ENCODE measurements at regions not wholly inside any gene's neighbourhood (a gene's known extent, or its start where the extent isn't known, plus 50 kb on each side); places are given as distances from the start of the nearest gene placed in this dataset.
"Not testable (repeated sequence)": the region's sequence is repeated elsewhere in the genome, so short reads cannot be mapped to it uniquely, and the experiment has no call there.

GRCh38 chr16:50449800-50450199 lies 81.0 kb upstream of the BRD7 start:
- Histone ChIP-seq H3K4me1 (ENCODE audit: control insufficient read depth in 2 of 3, insufficient read depth in 2 of 3, low read depth in 1 of 3, low read length in 3 of 3) (no peaks in the 10 kb centered on the region), H3K27me3 (ENCODE audit: control insufficient read depth, insufficient read depth, low read length) (no peaks in the 10 kb centered on the region), H3K36me3 (ENCODE audit: control insufficient read depth in 2 of 3, insufficient read depth in 3 of 3, low read length in 3 of 3) (no peaks in the 10 kb centered on the region), H3K9me3 (ENCODE audit: control insufficient read depth in 2 of 3, insufficient read depth in 1 of 3, low read length in 3 of 3) (no peaks in the 10 kb centered on the region), H3K27ac (ENCODE audit: low read depth in 2 of 2, low read length in 2 of 2) (no peak overlapping the region), H3K9ac (ENCODE audit: low read length in 3 of 3) (no peak overlapping the region), H3K4me3 (ENCODE audit: low read length in 3 of 3) (no peak overlapping the region)
- intact Hi-C loops (cut with DNase I), result no loop called here
- FAIRE-seq (no peak), DNase-seq (no peak)
- TF ChIP-seq CTCF (IDR thresholded peaks at IDR 0.05; ENCODE audit: borderline replicate concordance, extremely low read depth, insufficient read depth), result no peak

GRCh38 chr16:50448981-50449380 lies 80.2 kb upstream of the BRD7 start:
- TF ChIP-seq CTCF (IDR thresholded peaks at IDR 0.05; ENCODE audit: borderline replicate concordance, extremely low read depth, insufficient read depth), result no peak
- Histone ChIP-seq H3K4me1 (ENCODE audit: control insufficient read depth in 2 of 3, insufficient read depth in 2 of 3, low read depth in 1 of 3, low read length in 3 of 3) (no peaks in the 10 kb centered on the region), H3K27me3 (ENCODE audit: control insufficient read depth, insufficient read depth, low read length) (no peaks in the 10 kb centered on the region), H3K9ac (ENCODE audit: low read length in 3 of 3) (no peak overlapping the region), H3K27ac (ENCODE audit: low read depth in 2 of 2, low read length in 2 of 2) (no peak overlapping the region), H3K4me3 (ENCODE audit: low read length in 3 of 3) (no peak overlapping the region), H3K9me3 (ENCODE audit: control insufficient read depth in 2 of 3, insufficient read depth in 1 of 3, low read length in 3 of 3) (no peaks in the 10 kb centered on the region), H3K36me3 (ENCODE audit: control insufficient read depth in 2 of 3, insufficient read depth in 3 of 3, low read length in 3 of 3) (no peaks in the 10 kb centered on the region)
- DNase-seq (no peak), FAIRE-seq (no peak)
- intact Hi-C loops (cut with DNase I), result no loop called here

GRCh38 chr16:50448522-50448921 lies 79.7 kb upstream of the BRD7 start:
- peak in 1 of 5 donors; percentile 27 for DNase-seq
- Histone ChIP-seq H3K9me3 (ENCODE audit: control insufficient read depth in 2 of 3, insufficient read depth in 1 of 3, low read length in 3 of 3) (no peaks in the 10 kb centered on the region), H3K4me3 (ENCODE audit: low read length in 3 of 3) (no peak overlapping the region), H3K27ac (ENCODE audit: low read depth in 2 of 2, low read length in 2 of 2) (no peak overlapping the region), H3K4me1 (ENCODE audit: control insufficient read depth in 2 of 3, insufficient read depth in 2 of 3, low read depth in 1 of 3, low read length in 3 of 3) (no peaks in the 10 kb centered on the region), H3K27me3 (ENCODE audit: control insufficient read depth, insufficient read depth, low read length) (no peaks in the 10 kb centered on the region), H3K36me3 (ENCODE audit: control insufficient read depth in 2 of 3, insufficient read depth in 3 of 3, low read length in 3 of 3) (no peaks in the 10 kb centered on the region), H3K9ac (ENCODE audit: low read length in 3 of 3) (no peak overlapping the region)
- intact Hi-C loops (cut with DNase I), result no loop called here
- TF ChIP-seq CTCF (IDR thresholded peaks at IDR 0.05; ENCODE audit: borderline replicate concordance, extremely low read depth, insufficient read depth), result no peak
- FAIRE-seq, result no peak

- not testable (repeated sequence) for H3K4me3 ChIP-seq (ENCODE audit: low read length in 3 of 3)
Measured at GRCh38 chr16:50447386-50447785, 78.6 kb upstream of the BRD7 start.

More at GRCh38 chr16:50447386-50447785, 78.6 kb upstream of the BRD7 start:
- FAIRE-seq; H3K36me3 ChIP-seq (ENCODE audit: control insufficient read depth in 2 of 3, insufficient read depth in 3 of 3, low read length in 3 of 3); H3K9me3 ChIP-seq (ENCODE audit: control insufficient read depth in 2 of 3, insufficient read depth in 1 of 3, low read length in 3 of 3); H3K27ac ChIP-seq (ENCODE audit: low read depth in 2 of 2, low read length in 2 of 2); H3K27me3 ChIP-seq (ENCODE audit: control insufficient read depth, insufficient read depth, low read length); intact Hi-C loops (cut with DNase I); H3K4me1 ChIP-seq (ENCODE audit: control insufficient read depth in 2 of 3, insufficient read depth in 2 of 3, low read depth in 1 of 3, low read length in 3 of 3); H3K9ac ChIP-seq (ENCODE audit: low read length in 3 of 3): not testable (repeated sequence)
- DNase-seq, result peak in 2 of 5 donors; percentile 13 to 24
